Adrenal gland (tissue), 9 donors: ENCODE measurements at regions not wholly inside any gene's neighbourhood (a gene's known extent, or its start where the extent isn't known, plus 50 kb on each side); places are given as distances from the start of the nearest gene placed in this dataset.

Source experiments
- DNase-seq, 7 donors: peaks; one replicate each; pipeline ENCODE4 v3.0.0-alpha.2; 2019 to 2020
- H3K27ac ChIP-seq, 5 donors: fragments of 200-600 bp; sonication (generic) in 4 of 5; 1 replicate in 3 of 5; 2 replicates in 2 of 5; pipeline versions ENCODE4 v1.5.1 to v1.8.0; 2016 to 2020; ENCODE audit warnings: mild to moderate bottlenecking in 1 of 5
- H3K27me3 ChIP-seq: fragments of 200-600 bp; 2 replicates; pipeline ENCODE4 v1.8.0; 2021
- H3K36me3 ChIP-seq, 2 donors: fragments of 200-600 bp; replicated peaks in 1 of 2; 1 replicate in 1 of 2; 2 replicates in 1 of 2; pipeline versions ENCODE4 v1.5.1 to v1.8.0; 2018 to 2022
- H3K4me1 ChIP-seq, 2 donors: fragments of 200-600 bp; replicated peaks in 1 of 2; 1 replicate in 1 of 2; 2 replicates in 1 of 2; pipeline versions ENCODE4 v1.5.1 to v1.8.0; 2018 to 2021
- H3K4me3 ChIP-seq, 4 donors: fragments of 200-600 bp; sonication (generic) in 3 of 4; one replicate each; pipeline ENCODE4 v1.5.1; 2016 to 2018
- H3K9me3 ChIP-seq, 3 donors: fragments of 200-600 bp; sonication (generic) in 1 of 3; replicated peaks in 1 of 3; 1 replicate in 2 of 3; 2 replicates in 1 of 3; pipeline versions ENCODE4 v1.5.1 to v1.8.0; 2016 to 2021
- POLR2A ChIP-seq, 2 donors: fragments of 450-650 bp; IDR thresholded peaks; one replicate each; pipeline ENCODE4 v1.6.1; 2017; ENCODE audit warnings: antibody characterized with exemption in 2 of 2, mild to moderate bottlenecking in 2 of 2, moderate library complexity in 1 of 2
- WGBS, 4 donors: extraction: QIAGEN DNeasy Blood & Tissue Kit in 2 of 4; methylation state at CpG; one replicate each; pipeline versions ENCODE4 v1.1.5 to v1.1.7; 2013 to 2017; 5-methylcytosine and 5-hydroxymethylcytosine counted together
- intact Hi-C, 2 donors: fragments of 100-400 bp; cut with DNase I; formaldehyde crosslinking; loops; one replicate each; pipeline versions ENCODE4 v1.14.1 to v1.15.0; 2022 to 2023
- TF ChIP-seq, protein P1 (sequence below), 6 experiments: fragments of 450-650 bp in 4 of 6; fragments of 200-600 bp in 2 of 6; sonication (generic) in 1 of 6; IDR thresholded peaks; 1 replicate in 5 of 6; 2 replicates in 1 of 6; pipeline versions ENCODE4 v1.5.1 to v1.8.0; 2016 to 2021; ENCODE audit warnings: antibody characterized with exemption in 6 of 6, mild to moderate bottlenecking in 2 of 6, moderate library complexity in 1 of 6
- donor health status: healthy with polysubstance abuse.
- donor health status: Bipolar disorder and iron deficiency.
- donor health status: DM: yes; HTN: yes; CAD: no.
- donor health status: DM: no; HTN: no; CAD: no.
- donor health status: DM: no; HTN: no; CAD: no.

DNA sequence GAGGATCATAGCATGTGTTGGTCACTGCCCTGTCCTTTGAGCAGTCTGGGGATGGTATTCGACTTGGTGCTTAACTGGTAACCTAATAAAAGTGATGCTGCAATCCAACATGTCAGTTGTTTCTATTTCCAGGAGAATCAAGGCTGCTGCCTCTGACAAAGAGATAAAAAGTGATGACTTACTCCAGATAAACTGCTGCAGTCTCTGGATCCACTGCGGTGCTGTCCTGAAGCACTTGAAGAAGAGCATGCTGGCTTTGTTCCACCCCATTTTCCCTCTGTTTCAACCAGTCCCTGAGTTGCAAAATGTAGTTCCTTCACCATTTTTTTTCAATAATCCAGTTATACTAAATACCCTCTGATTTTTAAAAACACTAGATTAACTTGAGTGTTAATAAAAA is 403.5 kb upstream of the ANKRD30A start:
- no peak overlapping the region for H3K27ac ChIP-seq
- H3K27me3 ChIP-seq = no peaks in the 10 kb centered on the region
- no peaks in the 10 kb centered on the region for H3K36me3 ChIP-seq
- TF ChIP-seq, protein P1, sequence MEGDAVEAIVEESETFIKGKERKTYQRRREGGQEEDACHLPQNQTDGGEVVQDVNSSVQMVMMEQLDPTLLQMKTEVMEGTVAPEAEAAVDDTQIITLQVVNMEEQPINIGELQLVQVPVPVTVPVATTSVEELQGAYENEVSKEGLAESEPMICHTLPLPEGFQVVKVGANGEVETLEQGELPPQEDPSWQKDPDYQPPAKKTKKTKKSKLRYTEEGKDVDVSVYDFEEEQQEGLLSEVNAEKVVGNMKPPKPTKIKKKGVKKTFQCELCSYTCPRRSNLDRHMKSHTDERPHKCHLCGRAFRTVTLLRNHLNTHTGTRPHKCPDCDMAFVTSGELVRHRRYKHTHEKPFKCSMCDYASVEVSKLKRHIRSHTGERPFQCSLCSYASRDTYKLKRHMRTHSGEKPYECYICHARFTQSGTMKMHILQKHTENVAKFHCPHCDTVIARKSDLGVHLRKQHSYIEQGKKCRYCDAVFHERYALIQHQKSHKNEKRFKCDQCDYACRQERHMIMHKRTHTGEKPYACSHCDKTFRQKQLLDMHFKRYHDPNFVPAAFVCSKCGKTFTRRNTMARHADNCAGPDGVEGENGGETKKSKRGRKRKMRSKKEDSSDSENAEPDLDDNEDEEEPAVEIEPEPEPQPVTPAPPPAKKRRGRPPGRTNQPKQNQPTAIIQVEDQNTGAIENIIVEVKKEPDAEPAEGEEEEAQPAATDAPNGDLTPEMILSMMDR (IDR thresholded peaks at IDR 0.05) = no peak
- peaks cover 0 to 4% of the 10 kb centered on the region in 2 donors for H3K4me1 ChIP-seq
- no peaks in the 10 kb centered on the region for H3K9me3 ChIP-seq
- intact Hi-C loops = no loop called here
- 19 to 38% (median 26%) methylated on average over 2 of the region's 2 CpGs for WGBS, 4 donors
- H3K4me3 ChIP-seq = no peak overlapping the region
- peak in 6 of 7 donors; percentile 19 to 54 (median 42) for DNase-seq

DNA sequence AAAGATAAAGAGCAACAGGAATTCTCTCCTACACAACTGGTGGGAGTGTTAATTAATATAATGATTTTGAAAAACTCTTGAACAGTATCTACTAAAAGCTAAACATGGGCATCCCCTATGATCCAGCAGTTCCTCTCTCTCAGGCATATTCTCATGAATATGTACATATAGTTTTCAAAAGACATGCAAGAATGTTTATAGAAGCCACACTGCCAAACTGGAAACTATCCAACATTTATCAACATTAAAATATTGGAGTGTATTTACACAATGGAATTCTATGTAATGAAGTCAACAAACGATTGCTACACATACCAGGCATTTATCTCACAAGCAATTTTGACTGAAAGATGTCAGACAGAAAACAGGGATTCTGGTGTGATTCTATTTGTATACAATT is 404.5 kb upstream of the ANKRD30A start:
- no peaks in the 10 kb centered on the region for H3K36me3 ChIP-seq
- WGBS, 4 donors = 39 to 52% (median 42%) methylated on average over 1 of the region's 1 CpG
- no peak overlapping the region for H3K27ac ChIP-seq
- DNase-seq = no peak
- H3K27me3 ChIP-seq = no peaks in the 10 kb centered on the region
- TF ChIP-seq POLR2A (IDR thresholded peaks at IDR 0.05) = no peak
- TF ChIP-seq, protein P1 (IDR thresholded peaks at IDR 0.05) = no peak
- intact Hi-C loops = no loop called here
- H3K9me3 ChIP-seq = no peaks in the 10 kb centered on the region
- H3K4me1 ChIP-seq = peaks cover 0 to 4% of the 10 kb centered on the region in 2 donors
- H3K4me3 ChIP-seq = no peak overlapping the region

DNA sequence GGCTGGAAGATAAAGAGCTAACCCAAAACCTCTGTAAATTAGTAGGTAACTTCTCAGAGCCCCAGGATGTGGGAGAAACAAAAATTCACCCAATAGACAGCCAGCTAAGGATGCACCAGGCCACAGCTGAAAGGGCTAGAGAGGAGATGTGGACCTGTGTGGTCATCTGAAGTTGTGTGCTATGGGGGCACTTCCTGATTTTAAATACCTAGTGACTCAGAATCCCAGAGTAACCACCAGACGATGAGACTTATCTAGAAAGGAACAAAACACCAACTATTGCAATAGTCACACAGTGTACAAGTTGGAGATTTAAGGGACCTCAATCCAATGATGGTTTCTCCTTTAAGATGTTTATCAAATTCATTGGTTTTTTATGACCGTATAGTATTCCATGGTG is 408.3 kb upstream of the ANKRD30A start:
- Histone ChIP-seq H3K36me3 (no peaks in the 10 kb centered on the region), H3K4me1 (peaks cover 0 to 3% of the 10 kb centered on the region in 2 donors), H3K9me3 (no peaks in the 10 kb centered on the region), H3K27ac (no peak overlapping the region), H3K27me3 (no peaks in the 10 kb centered on the region), H3K4me3 (no peak overlapping the region)
- TF ChIP-seq, protein P1 (IDR thresholded peaks at IDR 0.05) = no peak
- no peak for TF ChIP-seq POLR2A (IDR thresholded peaks at IDR 0.05)
- WGBS, 4 donors = 62 to 86% (median 84%) methylated on average over 2 of the region's 2 CpGs
- DNase-seq = no peak
- intact Hi-C loops = no loop called here

DNA sequence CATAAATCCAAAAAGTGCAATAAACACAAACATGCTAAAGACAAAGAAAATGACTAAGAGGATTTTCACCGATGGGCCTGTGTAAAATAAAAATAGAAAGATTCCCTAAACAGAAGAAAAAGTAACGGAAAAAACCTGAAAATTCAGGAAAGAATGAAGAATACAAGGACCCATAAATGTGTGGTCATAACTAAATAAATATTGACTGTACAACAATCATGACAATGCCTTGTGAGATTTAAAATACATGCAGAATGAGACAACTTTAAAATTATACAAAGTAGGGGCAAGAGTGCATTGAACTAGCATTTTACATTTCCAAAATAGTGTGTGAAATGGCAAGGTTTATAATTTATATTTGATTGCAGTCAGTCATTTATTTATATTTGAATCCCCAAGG is 409.1 kb upstream of the ANKRD30A start:
- intact Hi-C loops = no loop called here
- no peaks in the 10 kb centered on the region for H3K36me3 ChIP-seq
- WGBS, 4 donors = 83 to 89% (median 86%) methylated on average over 2 of the region's 2 CpGs
- no peak overlapping the region for H3K27ac ChIP-seq
- no peaks in the 10 kb centered on the region for H3K4me1 ChIP-seq
- H3K27me3 ChIP-seq = no peaks in the 10 kb centered on the region
- no peak overlapping the region for H3K4me3 ChIP-seq
- H3K9me3 ChIP-seq = no peaks in the 10 kb centered on the region
- no peak for DNase-seq
- TF ChIP-seq POLR2A (IDR thresholded peaks at IDR 0.05) = no peak
- TF ChIP-seq, protein P1 (IDR thresholded peaks at IDR 0.05) = no peak
